Astrocyte of the hippocampus (primary cell): ENCODE measurements at regions not wholly inside any gene's neighbourhood (a gene's known extent, or its start where the extent isn't known, plus 50 kb on each side); places are given as distances from the start of the nearest gene placed in this dataset.

Experiments
- DNase-seq: peaks from one replicate; pipeline ENCODE4 v3.0.0; 2011; ENCODE audit warnings: low read depth, low spot score

DNA sequence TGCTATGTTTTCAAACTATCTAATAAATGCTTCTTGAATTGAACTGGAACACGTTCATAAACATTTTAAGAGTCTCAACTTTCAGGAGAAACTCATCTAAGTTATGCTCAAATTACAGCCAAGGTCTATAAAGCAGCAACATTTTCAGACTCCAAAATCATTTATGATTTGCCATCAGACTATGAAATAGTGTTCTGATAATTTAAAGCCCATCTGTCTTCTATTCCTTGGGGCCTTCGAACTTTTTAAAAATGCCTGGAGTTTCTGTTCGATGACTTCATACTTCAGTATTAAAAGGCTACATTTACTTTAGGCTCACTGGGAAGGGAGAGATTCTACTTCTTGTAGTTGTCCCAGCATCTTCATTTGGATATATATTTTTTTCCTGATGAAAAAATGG, 73.6 kb upstream of the NXPH2 start:
- DNase-seq, result no peak

DNA sequence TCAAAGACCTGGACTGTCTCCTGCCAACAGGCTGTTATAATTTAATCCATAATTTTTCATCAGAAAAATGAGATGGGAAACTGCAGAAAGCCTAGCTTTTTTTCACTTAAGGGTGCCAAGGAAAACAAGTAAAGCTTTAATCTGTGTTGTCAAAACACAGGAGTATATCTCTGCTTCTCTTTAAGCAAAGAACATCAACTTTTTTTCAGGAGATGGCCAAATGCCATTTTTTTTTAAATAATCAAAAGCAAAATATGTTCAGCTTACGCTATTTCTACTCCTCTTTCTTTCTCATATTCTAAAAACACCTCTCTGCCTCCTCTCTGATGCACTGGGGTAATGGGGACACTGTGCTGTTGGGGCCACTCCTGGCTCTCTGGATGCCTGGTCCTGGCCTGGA, 73.1 kb upstream of the NXPH2 start:
- no peak for DNase-seq

DNA sequence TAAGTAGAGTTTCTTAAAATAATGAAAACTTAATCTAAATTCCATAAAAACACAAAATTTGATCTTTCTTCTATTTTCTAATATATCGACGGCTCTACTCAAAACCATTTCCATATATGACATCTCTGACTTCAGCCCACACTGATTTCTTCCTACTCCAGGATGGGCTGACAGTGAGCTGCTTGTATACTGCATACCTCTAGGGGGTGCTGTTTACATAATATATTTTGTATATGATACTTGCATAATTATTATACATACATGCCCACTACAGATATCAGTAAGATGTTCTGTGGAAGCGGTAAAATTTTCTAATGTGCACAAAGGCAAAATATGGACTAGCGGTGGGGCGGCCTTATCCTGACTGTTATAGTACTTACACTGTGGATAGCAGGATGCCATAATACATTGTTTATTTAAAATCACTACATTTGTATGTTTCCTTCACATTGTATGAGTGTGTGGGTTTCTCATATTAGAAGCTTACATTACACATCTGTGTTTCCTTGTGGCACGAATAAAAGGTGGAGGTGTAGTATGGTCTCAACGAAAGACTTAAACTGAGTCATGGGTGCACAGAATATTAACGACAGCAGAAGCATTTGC, 66.1 kb upstream of the NXPH2 start:
- peak; percentile 18 for DNase-seq

DNA sequence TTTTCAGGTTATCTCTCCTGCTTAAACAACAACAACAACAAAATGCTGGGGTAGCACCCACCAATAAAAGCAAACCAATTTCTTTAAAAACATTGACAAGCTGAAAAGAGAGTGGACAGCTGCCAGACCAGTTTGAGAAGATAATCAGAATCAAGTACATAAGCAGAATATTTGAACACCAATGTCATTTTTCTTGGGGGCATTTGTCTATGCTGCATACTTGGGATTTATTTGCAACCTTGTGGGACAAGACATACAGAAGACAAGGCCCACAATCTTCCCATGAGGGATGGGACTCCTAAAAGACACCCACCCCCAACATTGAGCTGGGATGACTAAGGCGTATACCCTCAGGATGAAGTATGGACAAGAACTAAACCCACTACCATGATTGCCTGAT, 62.2 kb upstream of the NXPH2 start:
- no peak for DNase-seq

DNA sequence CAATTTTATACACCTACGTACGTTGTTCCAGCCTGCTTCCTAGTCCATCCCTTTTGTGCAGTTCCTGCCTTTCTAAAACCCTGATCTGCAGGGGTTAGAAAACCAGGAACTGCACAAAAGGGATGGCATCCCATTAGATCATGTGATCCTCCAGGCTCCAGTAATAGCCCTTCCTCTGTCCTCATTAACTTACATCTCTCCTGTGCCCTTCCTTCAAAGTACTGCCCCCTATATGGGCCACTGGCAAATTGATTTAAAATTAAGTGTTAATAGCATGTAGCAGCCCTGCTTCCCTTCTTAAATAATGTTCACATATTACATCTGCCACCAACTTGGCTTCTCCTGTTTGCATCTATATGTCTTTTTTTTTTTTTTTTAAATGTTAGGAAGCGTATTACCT, 61.3 kb upstream of the NXPH2 start:
- no peak for DNase-seq

DNA sequence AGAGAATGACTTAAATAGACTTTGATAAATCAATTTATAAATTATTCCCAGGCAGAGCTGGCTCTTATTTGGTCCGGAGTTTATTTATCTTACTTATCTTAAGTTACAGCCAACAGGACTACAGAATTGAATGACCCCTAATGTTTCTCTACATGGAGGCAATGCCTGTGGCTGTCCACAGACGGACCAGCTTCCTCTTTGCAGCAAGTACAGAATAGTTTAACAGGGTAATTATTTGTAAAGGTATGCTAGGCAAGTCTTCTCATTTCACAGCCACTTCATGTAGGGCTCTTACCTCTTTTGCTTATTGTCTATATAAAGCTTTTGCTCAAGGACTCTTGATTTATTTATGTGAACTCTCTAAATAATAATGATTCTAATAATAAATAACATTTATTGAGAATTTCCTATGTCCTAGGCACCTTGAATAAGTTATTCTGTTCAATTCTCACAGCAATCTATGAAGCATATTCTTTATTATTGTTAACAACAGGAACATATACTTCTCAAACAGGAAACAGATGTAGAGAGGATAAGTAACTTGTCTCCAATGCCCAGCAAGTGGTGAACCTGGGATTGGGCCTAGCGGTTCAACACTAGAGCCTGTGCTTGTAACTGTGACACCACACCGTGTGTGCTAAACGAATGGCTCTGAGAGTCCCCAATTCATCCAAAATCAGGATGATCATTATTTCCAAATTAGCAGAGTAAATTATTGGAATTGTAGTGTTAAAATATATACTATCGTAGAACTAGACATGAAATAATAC, 58.8 kb upstream of the NXPH2 start:
- no peak for DNase-seq

DNA sequence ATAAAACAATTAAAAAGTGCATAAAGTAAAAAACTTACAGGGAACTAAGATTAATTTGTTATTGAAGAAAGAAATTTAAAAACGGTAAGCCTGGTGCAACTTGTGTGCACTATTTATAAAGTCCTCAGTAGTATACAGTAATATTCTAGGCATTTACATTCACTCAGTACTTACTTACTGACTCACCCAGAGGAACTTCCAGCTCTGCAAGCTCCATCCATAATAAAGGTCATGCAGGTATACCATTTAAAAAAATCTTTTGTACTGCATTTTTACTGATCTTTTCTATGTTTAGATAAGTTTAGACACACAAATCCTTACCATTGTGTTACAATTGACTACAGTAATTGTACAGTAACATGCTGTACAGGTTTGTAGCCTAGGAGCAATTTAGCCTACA, 51.5 kb upstream of the NXPH2 start:
- DNase-seq, result no peak

DNA sequence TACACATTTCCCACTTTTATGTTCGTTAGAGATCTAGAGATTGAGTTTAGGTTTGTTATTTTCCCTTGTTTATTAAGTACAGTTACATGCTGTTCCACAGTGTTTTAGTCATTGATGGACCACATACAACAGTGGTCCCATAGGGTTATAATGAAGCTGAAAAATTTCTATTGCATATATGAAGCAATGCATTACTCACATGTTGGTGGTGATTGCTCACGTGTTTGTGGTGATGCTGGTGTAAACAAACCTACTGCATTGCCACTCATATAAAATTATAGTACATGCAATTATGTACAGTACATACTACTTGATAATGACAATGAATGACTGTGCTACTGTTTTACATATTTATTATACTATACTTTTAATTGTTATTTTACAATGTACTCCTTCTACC, 51.0 kb upstream of the NXPH2 start:
- no peak for DNase-seq

DNA sequence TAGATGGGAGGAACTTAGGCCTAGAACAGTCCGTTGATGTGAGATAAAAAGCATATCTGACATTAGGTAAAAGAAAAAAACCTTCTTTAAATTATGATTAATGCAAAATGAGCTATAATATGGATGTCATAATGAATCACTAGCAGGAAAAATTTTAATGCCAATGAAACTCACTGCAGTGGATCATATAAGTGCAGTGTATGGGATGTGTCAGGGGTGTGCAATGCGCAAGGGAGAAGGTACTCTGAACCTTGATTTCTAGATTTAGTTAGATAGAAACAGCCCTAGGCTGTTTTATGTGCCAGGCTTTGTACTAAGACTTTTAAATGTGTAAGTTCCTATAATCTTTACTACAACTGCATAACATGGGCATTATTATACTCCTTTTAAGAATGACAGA, 50.4 kb upstream of the NXPH2 start:
- no peak for DNase-seq
